GM23248 (cell line): ENCODE measurements at regions not wholly inside any gene's neighbourhood (a gene's known extent, or its start where the extent isn't known, plus 50 kb on each side); places are given as distances from the start of the nearest gene placed in this dataset.

Experiments used
- EZH2 ChIP-seq: fragments of 200-600 bp; sonication (generic); IDR thresholded peaks from 2 replicates; pipeline ENCODE4 v1.6.1; 2018; ENCODE audit warnings: antibody characterized with exemption, mild to moderate bottlenecking; ENCODE audit not compliant: insufficient read depth, poor library complexity, severe bottlenecking
- EZH2phosphoT487 ChIP-seq: fragments of 200-600 bp; sonication (generic); IDR thresholded peaks from 2 replicates; pipeline ENCODE4 v1.6.1; 2018; ENCODE audit warnings: antibody characterized with exemption, moderate library complexity, mild to moderate bottlenecking, low read depth; ENCODE audit not compliant: insufficient read depth

GRCh38 chr3:96213393-96213792 lies 601.0 kb upstream of the EPHA6 start:
- TF ChIP-seq EZH2 (no peak), EZH2phosphoT487 (no peak)
